ENCODE measurements at regions not wholly inside any gene's neighbourhood (a gene's known extent, or its start where the extent isn't known, plus 50 kb on each side); places are given as distances from the start of the nearest gene placed in this dataset.

DNA sequence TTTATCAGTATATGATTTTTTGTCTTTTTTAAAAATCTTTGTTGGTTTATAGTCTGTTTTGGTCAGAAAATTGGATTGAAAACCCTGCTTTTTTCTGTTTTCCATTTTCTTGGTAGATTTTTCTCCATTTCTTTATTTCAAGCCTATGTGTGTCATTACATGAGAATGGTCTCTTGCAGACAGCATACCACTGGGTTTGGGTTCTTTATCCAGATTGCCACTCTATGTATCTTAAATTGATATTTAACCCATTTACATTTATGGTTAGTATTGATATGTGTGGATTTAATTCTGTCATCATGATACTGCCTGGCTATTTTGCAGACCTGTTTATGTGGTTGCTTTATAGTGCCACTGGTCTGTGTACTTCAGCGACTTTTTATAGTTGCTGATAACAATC lies 239.9 kb upstream of the NDST4 start:
- no peaks in the 10 kb centered on the region for H3F3A ChIP-seq (replicated peaks; ENCODE audit: low read depth)
- Mint-ChIP-seq H3K9me3 (peaks cover 36% of the 10 kb centered on the region), H3K4me1 (no peaks in the 10 kb centered on the region), H3K27me3 (ENCODE audit: insufficient read depth, low read depth, poor library complexity) (no peaks in the 10 kb centered on the region), H3K36me3 (ENCODE audit: low read depth) (peaks cover 31% of the 10 kb centered on the region; the same call in 2 of the 3 replicates), H3K4me3 (no peak overlapping the region), H3K27ac (no peak overlapping the region)
- no peaks in the 10 kb centered on the region for H4K20me1 ChIP-seq (replicated peaks; ENCODE audit: insufficient read depth)
- no peak overlapping the region for H2AFZ ChIP-seq
- peaks cover 8% of the 10 kb centered on the region; the same call in 1 of the 2 replicates for H3K9me2 ChIP-seq (ENCODE audit: insufficient read depth)
- no peak for ATAC-seq
- H3K4me3 ChIP-seq: no peak overlapping the region
- no peaks in the 10 kb centered on the region for H3K79me2 ChIP-seq (replicated peaks; ENCODE audit: insufficient read depth)
- no peaks in the 10 kb centered on the region for H3K36me3 ChIP-seq (ENCODE audit: insufficient read depth)
- H3K27ac ChIP-seq (ENCODE audit: low read depth): no peak overlapping the region
- H3K27me3 ChIP-seq (ENCODE audit: insufficient read depth): no peaks in the 10 kb centered on the region
- H3K4me1 ChIP-seq (ENCODE audit: insufficient read depth): no peaks in the 10 kb centered on the region
- no peak overlapping the region for H3K4me2 ChIP-seq
- TF ChIP-seq EZH2phosphoT487 (IDR thresholded peaks at IDR 0.05; ENCODE audit: unreplicated experiment): no peak
- TF ChIP-seq POLR2AphosphoS5 (IDR thresholded peaks at IDR 0.05; ENCODE audit: low read depth): no peak
- TF ChIP-seq CREB1 (CRISPR knock-in tag; IDR thresholded peaks at IDR 0.05; ENCODE audit: low read depth): no peak
- TF ChIP-seq NANOG (IDR thresholded peaks at IDR 0.05; ENCODE audit: borderline replicate concordance): no peak
- TF ChIP-seq ZNF114 (CRISPR knock-in tag; IDR thresholded peaks at IDR 0.05): no peak
- TF ChIP-seq, protein P1, sequence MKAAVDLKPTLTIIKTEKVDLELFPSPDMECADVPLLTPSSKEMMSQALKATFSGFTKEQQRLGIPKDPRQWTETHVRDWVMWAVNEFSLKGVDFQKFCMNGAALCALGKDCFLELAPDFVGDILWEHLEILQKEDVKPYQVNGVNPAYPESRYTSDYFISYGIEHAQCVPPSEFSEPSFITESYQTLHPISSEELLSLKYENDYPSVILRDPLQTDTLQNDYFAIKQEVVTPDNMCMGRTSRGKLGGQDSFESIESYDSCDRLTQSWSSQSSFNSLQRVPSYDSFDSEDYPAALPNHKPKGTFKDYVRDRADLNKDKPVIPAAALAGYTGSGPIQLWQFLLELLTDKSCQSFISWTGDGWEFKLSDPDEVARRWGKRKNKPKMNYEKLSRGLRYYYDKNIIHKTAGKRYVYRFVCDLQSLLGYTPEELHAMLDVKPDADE (IDR thresholded peaks at IDR 0.05): no peak
- no peak for DNase-seq (ENCODE audit: low spot score)

DNA sequence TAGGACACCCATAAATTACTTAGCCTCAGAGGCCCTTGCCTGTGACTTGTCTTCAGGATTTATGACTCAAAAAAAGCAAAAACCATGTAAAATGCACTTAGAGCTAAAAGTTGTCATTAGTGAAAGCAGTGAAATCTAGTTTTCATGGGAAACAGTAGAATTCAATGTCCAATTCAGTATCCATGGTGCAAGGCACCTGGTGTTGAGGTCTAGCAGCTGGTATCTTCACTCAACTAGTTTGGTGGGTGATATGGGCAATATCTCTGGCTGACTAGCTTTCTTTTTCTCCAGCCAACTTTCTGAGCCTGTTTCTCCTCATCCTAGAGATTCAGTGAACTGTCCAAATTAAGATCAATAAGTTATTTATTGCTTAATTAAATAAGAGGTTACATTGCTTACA lies 229.8 kb upstream of the NDST4 start:
- H3F3A ChIP-seq (replicated peaks; ENCODE audit: low read depth): no peaks in the 10 kb centered on the region
- Mint-ChIP-seq H3K9me3 (no peaks in the 10 kb centered on the region), H3K27ac (no peak overlapping the region), H3K4me1 (no peaks in the 10 kb centered on the region), H3K36me3 (ENCODE audit: low read depth) (no peaks in the 10 kb centered on the region), H3K27me3 (ENCODE audit: insufficient read depth, low read depth, poor library complexity) (no peaks in the 10 kb centered on the region), H3K4me3 (no peak overlapping the region)
- no peaks in the 10 kb centered on the region for H3K27me3 ChIP-seq (ENCODE audit: insufficient read depth)
- no peaks in the 10 kb centered on the region for H3K9me2 ChIP-seq (ENCODE audit: insufficient read depth)
- no peak overlapping the region; the same call in 1 of the 2 replicates for H2AFZ ChIP-seq
- no peaks in the 10 kb centered on the region for H3K79me2 ChIP-seq (replicated peaks; ENCODE audit: insufficient read depth)
- no peaks in the 10 kb centered on the region for H4K20me1 ChIP-seq (replicated peaks; ENCODE audit: insufficient read depth)
- no peak overlapping the region for H3K27ac ChIP-seq (ENCODE audit: low read depth)
- no peak overlapping the region for H3K4me2 ChIP-seq
- no peaks in the 10 kb centered on the region for H3K36me3 ChIP-seq (ENCODE audit: insufficient read depth)
- TF ChIP-seq ZNF114 (CRISPR knock-in tag; IDR thresholded peaks at IDR 0.05) (no peak), CREB1 (CRISPR knock-in tag; IDR thresholded peaks at IDR 0.05; ENCODE audit: low read depth) (no peak), JUNB (IDR thresholded peaks at IDR 0.05; ENCODE audit: unreplicated experiment) (no peak), ZNF331 (CRISPR knock-in tag; IDR thresholded peaks at IDR 0.05; ENCODE audit: low read depth) (no peak)
- TF ChIP-seq, protein P1 (IDR thresholded peaks at IDR 0.05): no peak
- DNase-seq (ENCODE audit: low spot score) (no peak), ATAC-seq (no peak)
- H3K4me3 ChIP-seq: no peak overlapping the region
- no peaks in the 10 kb centered on the region for H3K4me1 ChIP-seq (ENCODE audit: insufficient read depth)

Measured in GM23338 (cell line).